K562 (cell line): ENCODE measurements at regions not wholly inside any gene's neighbourhood (a gene's known extent, or its start where the extent isn't known, plus 50 kb on each side); places are given as distances from the start of the nearest gene placed in this dataset.

Experiments used
- ATAC-seq: fragments of 200-7000 bp; cut with Tn5 transposase; 3 replicates; pipeline ENCODE4 v1.9.1; 2020; ENCODE audit warnings: moderate library complexity
- BruUV-seq: library from RNA; stranded (reverse); fragments of 400-500 nt; replicated peaks from 2 replicates; lab custom pipeline; 2021; lab: Mats Ljungman, UMichigan
- CTCF ChIA-PET: fragments of 300-600 bp; formaldehyde crosslinking; extraction: SDS; loops from one replicate; lab custom pipeline; 2021; ENCODE audit warnings: low intra/inter-chr PET ratio; lab: Yijun Ruan, JAX
- POLR2A ChIA-PET: fragments of 300-600, 350-650 bp; sonication (Branson Sonifier 250); formaldehyde crosslinking; extraction: SDS; loops from one replicate; lab custom pipeline; 2021; ENCODE audit warnings: antibody characterized with exemption, inconsistent platforms; lab: Yijun Ruan, JAX
- DNase-seq, 4 experiments: peaks; one replicate each; pipeline versions ENCODE4 v3.0.0 to v3.0.0-alpha.2; 2011 to 2018; ENCODE audit warnings: low spot score in 3 of 4, mixed read lengths in 3 of 4; ENCODE audit errors: extremely low read depth in 1 of 4
- FAIRE-seq: peaks from 2 replicates; lab custom pipeline; 2011; peaks lifted over from hg19 to GRCh38; lab: Jason Lieb, UNC
- H2AFZ ChIP-seq: 2 replicates; pipeline ENCODE4 v1.6.0; 2011; ENCODE audit warnings: low read depth, low read length, control low read depth, inconsistent platforms
- H3K27ac ChIP-seq: fragments of 200-600 bp; 3 replicates; pipeline ENCODE4 v1.8.0; 2011; ENCODE audit warnings: low read depth, mild to moderate bottlenecking, control low read depth, inconsistent platforms, low read length, moderate library complexity, mixed read lengths; ENCODE audit errors: extremely low read depth
- H3K27me3 ChIP-seq, 2 experiments: fragments of 300-600 bp in 1 of 2; 2 replicates in 1 of 2; 3 replicates in 1 of 2; pipeline versions ENCODE4 v1.6.0 to v1.8.0; 2011; ENCODE audit warnings: inconsistent platforms in 2 of 2, low read length in 2 of 2, mild to moderate bottlenecking in 1 of 2, mixed read lengths in 1 of 2, moderate library complexity in 1 of 2; ENCODE audit not compliant: control insufficient read depth in 2 of 2, insufficient read depth in 2 of 2
- H3K36me3 ChIP-seq: fragments of 300-600 bp; 3 replicates; pipeline ENCODE4 v1.8.0; 2011; ENCODE audit warnings: mild to moderate bottlenecking, low read length, inconsistent platforms; ENCODE audit not compliant: control insufficient read depth, insufficient read depth
- H3K4me1 ChIP-seq, 2 experiments: fragments of 200-600 bp in 1 of 2; replicated peaks in 1 of 2; 2 replicates in 1 of 2; 3 replicates in 1 of 2; pipeline versions ENCODE4 v1.5.1 to v1.8.0; 2011; ENCODE audit warnings: inconsistent platforms in 2 of 2, low read length in 2 of 2, mild to moderate bottlenecking in 1 of 2, mixed read lengths in 1 of 2, moderate library complexity in 1 of 2; ENCODE audit not compliant: control insufficient read depth in 2 of 2, insufficient read depth in 2 of 2
- H3K4me2 ChIP-seq: 2 replicates; pipeline ENCODE4 v1.6.1; 2011; ENCODE audit warnings: low read length, control low read depth, inconsistent platforms, mixed read lengths; ENCODE audit not compliant: insufficient read depth
- H3K4me3 ChIP-seq: fragments of 200-600 bp; sonication (generic), shearing (Covaris generic); 2 replicates; pipeline ENCODE4 v1.5.1; 2016; ENCODE audit warnings: control low read depth, inconsistent platforms
- H3K79me2 ChIP-seq: fragments of 200-600 bp; 3 replicates; pipeline ENCODE4 v1.8.0; 2011; ENCODE audit warnings: low read length, inconsistent platforms; ENCODE audit not compliant: control insufficient read depth, insufficient read depth
- H3K9ac ChIP-seq, 2 experiments: 2 replicates each; pipeline versions ENCODE4 v1.6.0 to v1.6.1; 2011; ENCODE audit warnings: low read depth in 2 of 2, low read length in 2 of 2, control low read depth in 1 of 2, inconsistent platforms in 1 of 2, mild to moderate bottlenecking in 1 of 2, mixed read lengths in 1 of 2; ENCODE audit not compliant: insufficient read depth in 1 of 2
- H3K9me1 ChIP-seq: one replicate; pipeline ENCODE4 v1.6.0; 2011; ENCODE audit warnings: inconsistent platforms, mild to moderate bottlenecking, low read length, moderate library complexity; ENCODE audit not compliant: control insufficient read depth, insufficient read depth
- H3K9me3 ChIP-seq: replicated peaks from 2 replicates; pipeline ENCODE4 v1.5.1; 2011; ENCODE audit warnings: low read depth, low read length, inconsistent platforms; ENCODE audit not compliant: control insufficient read depth, insufficient read depth
- H4K20me1 ChIP-seq: replicated peaks from 2 replicates; pipeline ENCODE4 v1.6.1; 2011; ENCODE audit warnings: low read length, inconsistent platforms, mixed read lengths; ENCODE audit not compliant: control insufficient read depth, insufficient read depth
- DDX20 ChIP-seq: fragments of 450-650 bp; IDR thresholded peaks from 2 replicates; pipeline ENCODE4 v1.6.1; 2016; ENCODE audit warnings: missing genetic modification characterization, low read depth, mild to moderate bottlenecking, missing compliant biosample characterization, moderate library complexity
- E2F3 ChIP-seq: fragments of 250-450 bp; sonication (Bioruptor Pico); IDR thresholded peaks from 2 replicates; pipeline ENCODE4 v1.4.0; 2020; ENCODE audit warnings: mild to moderate bottlenecking
- EP300 ChIP-seq: IDR thresholded peaks from 2 replicates; pipeline ENCODE4 v1.6.1; 2012; ENCODE audit warnings: low read length, improper control_type of control experiment
- HDAC8 ChIP-seq: fragments of 450-650 bp; IDR thresholded peaks from 2 replicates; pipeline ENCODE4 v1.6.1; 2016; ENCODE audit warnings: mild to moderate bottlenecking, missing genetic modification characterization, moderate library complexity, missing compliant biosample characterization
- HOMEZ ChIP-seq: fragments of 250-450 bp; sonication (Bioruptor Pico); IDR thresholded peaks from 2 replicates; pipeline ENCODE4 v1.4.0; 2020; ENCODE audit warnings: mild to moderate bottlenecking, moderate library complexity
- KAT8 ChIP-seq: fragments of 450-650 bp; IDR thresholded peaks from 2 replicates; pipeline ENCODE4 v1.6.1; 2016; ENCODE audit warnings: low read depth, mild to moderate bottlenecking
- NCOR1 ChIP-seq: fragments of 450-650 bp; IDR thresholded peaks from 2 replicates; pipeline ENCODE4 v1.6.1; 2016; ENCODE audit warnings: mild to moderate bottlenecking, moderate library complexity
- RBM39 ChIP-seq: fragments of 200-400 bp; formaldehyde crosslinking; optimal IDR thresholded peaks from 2 replicates; pipeline ENCODE3; 2018; ENCODE audit warnings: low read depth, low read length
- WGBS: fragments of 100-300 bp; shearing (Covaris generic); methylation state at CpG from one replicate; pipeline ENCODE4 v1.1.6; 2016; ENCODE audit warnings: low coverage, mixed read lengths; ENCODE audit not compliant: insufficient coverage; ENCODE audit errors: missing lambda C conversion rate; 5-methylcytosine and 5-hydroxymethylcytosine counted together
- in situ Hi-C: fragments of 300-500 bp; cut with MboI; formaldehyde crosslinking; loops from 4 replicates; pipeline ENCODE4 v1.15.0; 2018; ENCODE audit warnings: inconsistent platforms, mixed read lengths
- intact Hi-C: fragments of 100-400 bp; cut with micrococcal nuclease; formaldehyde crosslinking; loops from 2 replicates; pipeline ENCODE4 v1.14.2; 2022

DNA sequence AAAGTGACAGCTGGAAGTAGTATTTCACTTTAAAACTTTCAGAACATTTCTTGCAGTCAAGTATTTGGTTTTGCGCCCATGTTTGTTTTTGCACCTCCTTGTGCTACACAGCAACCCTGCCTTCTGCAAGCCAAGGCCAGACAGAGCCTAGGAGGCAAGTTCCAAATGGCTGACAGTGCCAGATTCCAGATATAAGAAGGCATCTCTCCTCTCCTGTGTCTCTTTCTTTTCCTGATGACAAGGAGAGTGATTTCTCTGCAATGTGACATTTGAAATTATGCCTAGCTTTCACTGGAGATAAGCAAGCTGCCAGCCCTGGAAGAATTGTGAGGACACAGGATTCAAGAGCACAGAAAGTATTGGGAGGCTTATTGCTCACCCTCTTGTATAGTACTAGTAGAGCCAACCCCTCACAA is 149.1 kb upstream of the TENT5A start:
- no peaks in the 10 kb centered on the region for H3K9me3 ChIP-seq
- no peak overlapping the region for H3K9ac ChIP-seq
- H3K4me1 ChIP-seq: no peaks in the 10 kb centered on the region
- no peak overlapping the region for H3K27ac ChIP-seq
- no peaks in the 10 kb centered on the region for H4K20me1 ChIP-seq
- no peak overlapping the region for H3K4me3 ChIP-seq
- no peak for TF ChIP-seq E2F3
- TF ChIP-seq HDAC8 (tag): no peak
- TF ChIP-seq KAT8: no peak
- TF ChIP-seq RBM39: no peak
- no peak for TF ChIP-seq DDX20
- TF ChIP-seq NCOR1: no peak
- TF ChIP-seq EP300: no peak
- TF ChIP-seq HOMEZ (CRISPR knock-in tag): no peak
- TF ChIP-seq, all 486 proteins: peak for 0
- DNase-seq (no peak), FAIRE-seq (no peak), ATAC-seq (no peak)
- Histone ChIP-seq H3K27me3 (no peaks in the 10 kb centered on the region), H2AFZ (no peak overlapping the region), H3K79me2 (no peaks in the 10 kb centered on the region), H3K4me2 (no peak overlapping the region), H3K9me1 (no peaks in the 10 kb centered on the region), H3K36me3 (no peaks in the 10 kb centered on the region)
- intact Hi-C loops (no loop called here), in situ Hi-C loops (no loop called here)
- POLR2A ChIA-PET: no interaction called here
- CTCF ChIA-PET: no interaction called here
- BruUV-seq: no TSS peak
- 0% methylated on average over 1 of the region's 1 CpG for WGBS
